Left ventricle myocardium inferior (tissue), 1 donor: ENCODE measurements at regions not wholly inside any gene's neighbourhood (a gene's known extent, or its start where the extent isn't known, plus 50 kb on each side); places are given as distances from the start of the nearest gene placed in this dataset.

Experiments used
- DNase-seq: peaks from one replicate; pipeline ENCODE4 v3.0.0-alpha.2; 2020
- H3K27ac ChIP-seq: fragments of 200-600 bp; replicated peaks from 2 replicates; pipeline ENCODE4 v1.8.0; 2021
- H3K27me3 ChIP-seq: fragments of 200-600 bp; 2 replicates; pipeline ENCODE4 v1.8.0; 2021; ENCODE audit warnings: low read depth
- H3K36me3 ChIP-seq: fragments of 200-600 bp; 2 replicates; pipeline ENCODE4 v1.8.0; 2021
- H3K4me1 ChIP-seq: fragments of 200-600 bp; 2 replicates; pipeline ENCODE4 v1.8.0; 2021
- H3K4me3 ChIP-seq: fragments of 200-600 bp; 2 replicates; pipeline ENCODE4 v1.8.0; 2021; ENCODE audit warnings: mild to moderate bottlenecking, moderate library complexity
- H3K9me3 ChIP-seq: fragments of 200-600 bp; replicated peaks from 2 replicates; pipeline ENCODE4 v1.8.0; 2021
- intact Hi-C: fragments of 100-400 bp; cut with micrococcal nuclease; formaldehyde crosslinking; loops from one replicate; pipeline ENCODE4 v1.11.0; 2022
- TF ChIP-seq, protein P1 (sequence below): fragments of 200-600 bp; IDR thresholded peaks from 2 replicates; pipeline ENCODE4 v1.8.0; 2021; ENCODE audit warnings: antibody characterized with exemption, mild to moderate bottlenecking, borderline replicate concordance
- donor health status: DM: no; HTN: yes; CAD: no; lungs with severe emphysema.

- DNase-seq = no peak
- Histone ChIP-seq H3K27ac (no peak overlapping the region), H3K4me1 (no peaks in the 10 kb centered on the region), H3K27me3 (no peaks in the 10 kb centered on the region), H3K9me3 (no peaks in the 10 kb centered on the region), H3K4me3 (no peak overlapping the region), H3K36me3 (no peaks in the 10 kb centered on the region)
- intact Hi-C loops = no loop called here
- TF ChIP-seq, protein P1, sequence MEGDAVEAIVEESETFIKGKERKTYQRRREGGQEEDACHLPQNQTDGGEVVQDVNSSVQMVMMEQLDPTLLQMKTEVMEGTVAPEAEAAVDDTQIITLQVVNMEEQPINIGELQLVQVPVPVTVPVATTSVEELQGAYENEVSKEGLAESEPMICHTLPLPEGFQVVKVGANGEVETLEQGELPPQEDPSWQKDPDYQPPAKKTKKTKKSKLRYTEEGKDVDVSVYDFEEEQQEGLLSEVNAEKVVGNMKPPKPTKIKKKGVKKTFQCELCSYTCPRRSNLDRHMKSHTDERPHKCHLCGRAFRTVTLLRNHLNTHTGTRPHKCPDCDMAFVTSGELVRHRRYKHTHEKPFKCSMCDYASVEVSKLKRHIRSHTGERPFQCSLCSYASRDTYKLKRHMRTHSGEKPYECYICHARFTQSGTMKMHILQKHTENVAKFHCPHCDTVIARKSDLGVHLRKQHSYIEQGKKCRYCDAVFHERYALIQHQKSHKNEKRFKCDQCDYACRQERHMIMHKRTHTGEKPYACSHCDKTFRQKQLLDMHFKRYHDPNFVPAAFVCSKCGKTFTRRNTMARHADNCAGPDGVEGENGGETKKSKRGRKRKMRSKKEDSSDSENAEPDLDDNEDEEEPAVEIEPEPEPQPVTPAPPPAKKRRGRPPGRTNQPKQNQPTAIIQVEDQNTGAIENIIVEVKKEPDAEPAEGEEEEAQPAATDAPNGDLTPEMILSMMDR = no peak
Observed at GRCh38 chrX:127300511-127300910, 481.0 kb downstream of the PRR32 start.

- no peak overlapping the region for H3K27ac ChIP-seq
- H3K4me3 ChIP-seq = no peak overlapping the region
- H3K4me1 ChIP-seq = no peaks in the 10 kb centered on the region
- H3K27me3 ChIP-seq = no peaks in the 10 kb centered on the region
- intact Hi-C loops = no loop called here
- H3K9me3 ChIP-seq = no peaks in the 10 kb centered on the region
- TF ChIP-seq, protein P1 = no peak
- DNase-seq = no peak
- H3K36me3 ChIP-seq = no peaks in the 10 kb centered on the region
Observed at GRCh38 chrX:127302841-127303240, 483.3 kb downstream of the PRR32 start.

GRCh38 chrX:127305013-127305412 is 485.5 kb downstream of the PRR32 start:
- H3K27ac ChIP-seq = no peak overlapping the region
- intact Hi-C loops = no loop called here
- TF ChIP-seq, protein P1 = no peak
- no peaks in the 10 kb centered on the region for H3K36me3 ChIP-seq
- no peaks in the 10 kb centered on the region for H3K9me3 ChIP-seq
- no peaks in the 10 kb centered on the region for H3K27me3 ChIP-seq
- DNase-seq = no peak
- no peak overlapping the region for H3K4me3 ChIP-seq
- H3K4me1 ChIP-seq = no peaks in the 10 kb centered on the region

- H3K27me3 ChIP-seq = no peaks in the 10 kb centered on the region
- no peak for DNase-seq
Observed at GRCh38 chrX:127306262-127306661, 486.7 kb downstream of the PRR32 start.

GRCh38 chrX:127313635-127314034 is 494.1 kb downstream of the PRR32 start:
- H3K27me3 ChIP-seq = no peaks in the 10 kb centered on the region
- no peak overlapping the region for H3K4me3 ChIP-seq
- intact Hi-C loops = no loop called here
- H3K9me3 ChIP-seq = no peaks in the 10 kb centered on the region
- no peak overlapping the region for H3K27ac ChIP-seq
- H3K36me3 ChIP-seq = no peaks in the 10 kb centered on the region
- TF ChIP-seq, protein P1 = no peak
- no peak for DNase-seq
- H3K4me1 ChIP-seq = no peaks in the 10 kb centered on the region

More at GRCh38 chrX:127306262-127306661, 486.7 kb downstream of the PRR32 start:
- TF ChIP-seq, protein P1 = no peak
- Histone ChIP-seq H3K36me3 (no peaks in the 10 kb centered on the region), H3K4me3 (no peak overlapping the region), H3K9me3 (no peaks in the 10 kb centered on the region), H3K27ac (no peak overlapping the region), H3K4me1 (no peaks in the 10 kb centered on the region)
- intact Hi-C loops = no loop called here

GRCh38 chrX:127317159-127317558 is 497.6 kb downstream of the PRR32 start:
- no peak overlapping the region for H3K27ac ChIP-seq
- H3K27me3 ChIP-seq = no peaks in the 10 kb centered on the region
- no peaks in the 10 kb centered on the region for H3K4me1 ChIP-seq
- H3K4me3 ChIP-seq = no peak overlapping the region
- no peaks in the 10 kb centered on the region for H3K36me3 ChIP-seq
- no peaks in the 10 kb centered on the region for H3K9me3 ChIP-seq
- TF ChIP-seq, protein P1 = no peak
- intact Hi-C loops = no loop called here
- no peak for DNase-seq
